Coronary artery (tissue), 2 donors: ENCODE measurements at regions not wholly inside any gene's neighbourhood (a gene's known extent, or its start where the extent isn't known, plus 50 kb on each side); places are given as distances from the start of the nearest gene placed in this dataset.

ENCODE experiments used
- DNase-seq: peaks from one replicate; pipeline ENCODE4 v3.0.0-alpha.2; 2017; ENCODE audit warnings: low spot score
- H3K27ac ChIP-seq, 2 donors: fragments of 200-600 bp; sonication (generic); one replicate each; pipeline ENCODE4 v1.5.1; 2016 to 2019
- H3K4me3 ChIP-seq: fragments of 200-600 bp; sonication (generic); 2 replicates; pipeline ENCODE4 v1.5.1; 2016; ENCODE audit warnings: mild to moderate bottlenecking, moderate library complexity
- TF ChIP-seq, protein P1 (sequence below): fragments of 200-600 bp; sonication (generic); IDR thresholded peaks from one replicate; pipeline ENCODE4 v1.5.1; 2019; ENCODE audit warnings: antibody characterized with exemption

DNA sequence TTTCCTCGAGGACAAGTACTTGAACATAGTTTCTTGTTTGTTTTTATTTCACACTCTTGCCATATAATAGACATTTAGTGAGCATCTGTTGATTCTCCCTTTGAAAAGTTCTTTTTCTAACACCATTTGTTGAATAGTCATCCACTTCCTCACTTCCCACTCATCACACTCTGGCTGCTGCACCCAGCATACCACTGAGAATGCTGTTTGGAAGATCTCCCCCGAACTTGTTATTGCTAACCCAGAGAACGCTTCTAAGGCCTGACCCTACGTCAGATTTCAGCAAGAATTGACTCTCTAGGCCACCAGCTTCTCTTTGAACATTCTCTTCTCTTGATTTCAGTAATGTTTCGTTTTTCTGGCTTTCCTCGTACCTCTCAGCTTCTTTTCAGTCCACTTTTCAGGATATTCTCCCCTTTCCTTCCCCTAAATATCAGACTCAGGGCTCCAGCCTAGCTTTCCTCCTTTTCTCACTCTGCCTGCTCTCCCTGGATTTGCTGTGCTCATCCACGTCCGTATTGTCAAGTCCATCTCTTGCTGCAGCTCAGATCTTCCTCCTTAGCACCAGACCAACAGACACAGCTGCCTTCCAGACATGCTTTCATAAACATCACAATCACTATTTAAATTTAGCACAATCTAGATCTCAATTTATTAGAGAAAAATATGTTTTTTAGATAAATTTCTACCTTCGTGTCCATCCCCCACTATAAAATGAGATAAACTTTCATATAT lies 94.0 kb upstream of the SLC38A4 start:
- no peak for DNase-seq
- Histone ChIP-seq H3K27ac (no peak overlapping the region), H3K4me3 (no peak overlapping the region)
- TF ChIP-seq, protein P1, sequence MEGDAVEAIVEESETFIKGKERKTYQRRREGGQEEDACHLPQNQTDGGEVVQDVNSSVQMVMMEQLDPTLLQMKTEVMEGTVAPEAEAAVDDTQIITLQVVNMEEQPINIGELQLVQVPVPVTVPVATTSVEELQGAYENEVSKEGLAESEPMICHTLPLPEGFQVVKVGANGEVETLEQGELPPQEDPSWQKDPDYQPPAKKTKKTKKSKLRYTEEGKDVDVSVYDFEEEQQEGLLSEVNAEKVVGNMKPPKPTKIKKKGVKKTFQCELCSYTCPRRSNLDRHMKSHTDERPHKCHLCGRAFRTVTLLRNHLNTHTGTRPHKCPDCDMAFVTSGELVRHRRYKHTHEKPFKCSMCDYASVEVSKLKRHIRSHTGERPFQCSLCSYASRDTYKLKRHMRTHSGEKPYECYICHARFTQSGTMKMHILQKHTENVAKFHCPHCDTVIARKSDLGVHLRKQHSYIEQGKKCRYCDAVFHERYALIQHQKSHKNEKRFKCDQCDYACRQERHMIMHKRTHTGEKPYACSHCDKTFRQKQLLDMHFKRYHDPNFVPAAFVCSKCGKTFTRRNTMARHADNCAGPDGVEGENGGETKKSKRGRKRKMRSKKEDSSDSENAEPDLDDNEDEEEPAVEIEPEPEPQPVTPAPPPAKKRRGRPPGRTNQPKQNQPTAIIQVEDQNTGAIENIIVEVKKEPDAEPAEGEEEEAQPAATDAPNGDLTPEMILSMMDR, result no peak

DNA sequence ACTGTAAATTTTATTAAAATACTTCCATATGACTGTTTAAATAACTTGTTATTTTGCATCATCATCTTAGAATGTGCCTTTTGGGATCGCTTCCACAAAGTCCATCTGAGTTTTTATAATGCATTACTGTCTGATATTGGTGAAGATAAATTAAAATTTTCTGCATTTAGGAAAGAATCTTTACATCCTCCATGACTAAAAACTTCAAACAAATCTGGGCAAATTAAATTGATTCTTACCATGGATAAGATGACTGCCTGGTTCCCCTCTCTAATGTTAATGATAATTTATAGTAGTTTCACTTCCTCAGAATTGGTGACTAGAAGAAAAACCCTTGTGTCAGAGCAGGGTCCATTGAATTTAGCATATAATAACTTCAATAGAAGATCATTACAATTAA lies 94.7 kb upstream of the SLC38A4 start:
- no peak for DNase-seq
- Histone ChIP-seq H3K4me3 (no peak overlapping the region), H3K27ac (no peak overlapping the region)
- TF ChIP-seq, protein P1, result no peak

DNA sequence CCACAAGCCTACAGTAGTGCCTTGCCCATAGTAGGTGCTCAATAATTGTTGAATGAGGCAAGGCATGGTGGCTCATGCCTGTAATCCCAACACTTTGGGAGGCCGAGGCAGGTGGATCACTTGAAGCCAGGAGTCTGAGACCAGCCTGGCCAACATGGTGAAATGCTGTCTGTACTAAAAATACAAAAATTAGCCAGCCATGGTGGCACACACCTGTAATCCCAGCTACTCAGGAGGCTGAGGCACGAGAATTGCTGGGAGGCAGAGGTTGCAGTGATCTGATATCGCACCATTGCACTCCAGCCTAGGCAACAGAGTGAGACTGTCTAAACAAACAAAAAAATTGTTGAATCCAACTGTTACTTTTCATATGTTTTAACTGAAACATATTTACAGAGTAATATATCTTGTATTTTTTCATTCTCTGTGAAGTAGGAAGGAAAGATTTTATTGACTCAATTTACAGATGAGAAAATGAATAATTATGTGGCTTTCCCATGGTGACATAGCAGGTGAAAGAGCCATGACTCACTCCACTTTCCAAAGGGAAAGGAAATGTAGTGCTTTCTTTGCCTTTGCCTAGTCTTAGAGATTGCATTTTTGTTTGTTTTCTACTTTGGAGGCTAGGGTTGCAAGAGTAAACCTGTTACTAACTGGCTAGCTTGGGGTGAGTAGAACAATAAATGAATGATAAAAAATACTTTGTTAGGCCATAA lies 95.4 kb upstream of the SLC38A4 start:
- TF ChIP-seq, protein P1, result no peak
- no peak for DNase-seq
- H3K27ac ChIP-seq, result no peak overlapping the region
- H3K4me3 ChIP-seq, result no peak overlapping the region

DNA sequence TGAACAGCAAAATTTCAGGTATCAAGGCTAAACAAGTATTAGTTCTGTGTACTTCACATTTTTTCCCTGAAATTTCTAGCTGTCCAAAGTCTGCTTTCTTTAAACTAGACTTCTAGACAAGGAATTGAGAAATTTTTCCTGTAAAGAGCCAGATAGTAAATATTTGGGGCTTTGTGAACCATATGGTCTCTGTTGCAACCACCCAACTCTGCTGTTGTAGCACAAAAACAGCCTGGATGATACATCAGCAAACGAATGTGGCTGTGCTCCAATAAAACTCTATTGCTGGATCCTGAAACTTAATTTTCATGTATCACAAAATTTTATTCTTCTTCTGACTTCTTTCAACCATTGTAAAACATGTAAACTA lies 96.0 kb upstream of the SLC38A4 start:
- no peak for DNase-seq

DNA sequence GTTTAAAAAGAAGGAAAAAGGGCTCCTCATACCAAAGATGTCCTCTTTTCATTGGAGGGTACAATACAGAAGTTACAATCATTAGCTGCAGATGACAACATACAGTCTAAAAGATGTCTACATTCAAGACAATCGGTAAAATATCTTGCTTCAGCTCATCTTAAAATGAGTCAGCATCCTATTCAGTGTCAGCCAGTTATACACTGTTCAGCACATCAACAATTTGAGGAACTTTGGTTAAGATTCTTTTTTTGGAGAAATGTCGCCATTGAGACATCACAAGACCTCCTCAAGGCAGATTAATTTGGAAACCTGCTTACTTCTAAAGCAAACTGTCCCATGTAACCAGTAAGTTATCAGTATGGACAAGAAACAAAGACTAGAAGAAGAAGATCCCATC lies 100.7 kb upstream of the SLC38A4 start:
- no peak overlapping the region for H3K27ac ChIP-seq
- H3K4me3 ChIP-seq, result no peak overlapping the region
- DNase-seq, result no peak
- TF ChIP-seq, protein P1, result no peak

More for the DNA sequence above, 96.0 kb upstream of the SLC38A4 start:
- Histone ChIP-seq H3K27ac (no peak overlapping the region), H3K4me3 (no peak overlapping the region)
- TF ChIP-seq, protein P1, result no peak

DNA sequence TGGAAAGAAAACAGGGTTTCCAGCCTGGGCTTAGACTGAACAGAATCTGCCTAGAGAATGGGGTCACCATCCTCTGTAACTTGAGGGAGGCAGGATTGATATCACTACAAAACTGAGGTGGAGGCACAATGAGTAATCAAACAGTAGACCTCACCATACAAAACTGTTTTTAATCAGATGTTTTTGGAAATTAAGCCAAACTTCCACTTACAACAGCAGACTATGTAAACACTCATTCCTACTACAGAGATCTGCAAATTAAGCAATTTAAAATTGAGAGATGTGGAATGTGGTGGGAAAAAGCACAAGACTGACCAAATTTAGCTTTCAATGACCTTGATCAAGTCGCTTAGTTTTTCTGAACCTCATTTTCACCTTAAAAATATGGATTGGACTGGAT lies 104.3 kb upstream of the SLC38A4 start:
- H3K4me3 ChIP-seq, result no peak overlapping the region
- TF ChIP-seq, protein P1, result no peak
- no peak overlapping the region for H3K27ac ChIP-seq
- DNase-seq, result no peak

DNA sequence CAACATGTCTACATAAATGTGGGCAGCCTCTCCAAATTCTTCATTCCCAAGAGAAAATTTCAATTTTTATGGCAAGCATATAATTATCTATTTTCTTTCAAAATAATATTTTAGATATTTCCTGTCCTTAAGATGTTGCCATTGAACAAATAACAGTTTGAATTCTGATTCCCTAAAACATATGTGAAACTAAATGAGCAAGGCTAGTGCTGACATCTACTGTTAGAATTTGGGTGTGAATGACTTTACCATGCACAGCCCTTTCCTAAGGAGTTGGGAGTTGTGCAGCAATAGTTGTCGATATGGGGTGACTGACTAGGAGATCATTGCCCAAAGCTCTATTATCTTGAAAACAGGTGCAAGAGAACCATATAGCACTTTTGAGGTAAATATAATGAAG lies 108.2 kb upstream of the SLC38A4 start:
- Histone ChIP-seq H3K4me3 (no peak overlapping the region), H3K27ac (no peak overlapping the region)
- TF ChIP-seq, protein P1, result peak; percentile 30
- DNase-seq, result no peak
